ENCODE measurements at regions not wholly inside any gene's neighbourhood (a gene's known extent, or its start where the extent isn't known, plus 50 kb on each side); places are given as distances from the start of the nearest gene placed in this dataset.
"Not testable (repeated sequence)": the region's sequence is repeated elsewhere in the genome, so short reads cannot be mapped to it uniquely, and the experiment has no call there.

DNA sequence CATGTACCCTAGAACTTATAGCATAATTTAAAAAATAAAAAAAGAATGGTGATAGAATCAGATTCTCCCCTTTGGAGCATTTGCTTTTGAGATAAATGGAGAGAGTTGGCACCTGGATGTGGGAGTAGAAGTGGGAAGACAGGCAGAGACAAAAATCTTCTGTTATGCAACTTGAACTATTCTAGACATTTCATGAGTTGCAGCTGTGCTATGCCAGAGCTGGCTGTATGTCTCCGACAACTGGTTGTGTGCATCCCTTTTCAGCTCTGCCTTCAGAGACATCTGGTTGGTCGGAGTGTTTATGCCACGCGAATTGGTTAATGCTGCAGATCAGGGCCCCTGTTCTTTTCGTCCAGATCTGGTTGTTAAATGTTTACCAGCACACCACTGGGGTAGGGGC lies 161.3 kb downstream of the JRKL start:
- 87 to 93% (median 92%) methylated on average over 5 of the region's 5 CpGs for WGBS, 3 donors

DNA sequence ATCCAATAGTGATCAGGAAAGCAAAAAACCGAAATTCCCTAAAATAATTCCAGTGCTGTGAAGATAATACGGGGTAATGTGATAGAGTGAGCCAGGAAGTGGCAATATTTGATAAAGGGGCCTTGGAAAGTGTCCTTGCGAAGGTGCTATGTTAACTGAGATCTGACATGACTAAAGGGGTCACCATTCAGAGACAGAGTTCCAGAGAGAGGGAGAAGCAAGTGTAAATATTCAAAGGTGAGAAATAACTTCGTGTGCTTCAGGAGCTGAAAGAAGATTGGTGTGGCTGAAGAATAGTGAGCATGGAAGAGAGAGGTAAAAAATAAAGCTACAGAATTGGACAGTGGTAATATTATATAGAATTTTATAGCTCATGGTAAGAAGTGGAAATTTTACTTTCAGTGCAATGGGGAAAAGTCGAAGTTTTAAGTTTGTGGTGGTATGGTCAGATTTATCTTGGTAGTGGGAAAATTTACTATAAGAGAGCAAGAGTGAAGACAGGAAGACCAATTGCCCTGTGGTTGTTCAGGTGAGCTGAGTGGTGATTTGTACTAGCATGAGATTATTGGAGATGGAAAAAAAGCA lies 164.5 kb downstream of the JRKL start:
- TF ChIP-seq, protein P1, sequence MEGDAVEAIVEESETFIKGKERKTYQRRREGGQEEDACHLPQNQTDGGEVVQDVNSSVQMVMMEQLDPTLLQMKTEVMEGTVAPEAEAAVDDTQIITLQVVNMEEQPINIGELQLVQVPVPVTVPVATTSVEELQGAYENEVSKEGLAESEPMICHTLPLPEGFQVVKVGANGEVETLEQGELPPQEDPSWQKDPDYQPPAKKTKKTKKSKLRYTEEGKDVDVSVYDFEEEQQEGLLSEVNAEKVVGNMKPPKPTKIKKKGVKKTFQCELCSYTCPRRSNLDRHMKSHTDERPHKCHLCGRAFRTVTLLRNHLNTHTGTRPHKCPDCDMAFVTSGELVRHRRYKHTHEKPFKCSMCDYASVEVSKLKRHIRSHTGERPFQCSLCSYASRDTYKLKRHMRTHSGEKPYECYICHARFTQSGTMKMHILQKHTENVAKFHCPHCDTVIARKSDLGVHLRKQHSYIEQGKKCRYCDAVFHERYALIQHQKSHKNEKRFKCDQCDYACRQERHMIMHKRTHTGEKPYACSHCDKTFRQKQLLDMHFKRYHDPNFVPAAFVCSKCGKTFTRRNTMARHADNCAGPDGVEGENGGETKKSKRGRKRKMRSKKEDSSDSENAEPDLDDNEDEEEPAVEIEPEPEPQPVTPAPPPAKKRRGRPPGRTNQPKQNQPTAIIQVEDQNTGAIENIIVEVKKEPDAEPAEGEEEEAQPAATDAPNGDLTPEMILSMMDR (IDR thresholded peaks at IDR 0.05), result no peak
- TF ChIP-seq EP300 (IDR thresholded peaks at IDR 0.05), result no peak
- TF ChIP-seq POLR2A (IDR thresholded peaks at IDR 0.05), result no peak

More for the DNA sequence above, 161.3 kb downstream of the JRKL start:
- H3K4me1 ChIP-seq (ENCODE audit: insufficient read depth), result no peaks in the 10 kb centered on the region
- DNase-seq, result no peak
- H3K9me3 ChIP-seq, result no peaks in the 10 kb centered on the region
- TF ChIP-seq, protein P1 (IDR thresholded peaks at IDR 0.05), result no peak
- TF ChIP-seq POLR2A (IDR thresholded peaks at IDR 0.05), result no peak
- no peak for TF ChIP-seq EP300 (IDR thresholded peaks at IDR 0.05)
- no peak overlapping the region for H3K4me3 ChIP-seq
- intact Hi-C loops (cut with DNase I), result no loop called here
- H3K36me3 ChIP-seq, result no peaks in the 10 kb centered on the region
- no peak overlapping the region for H3K27ac ChIP-seq
- H3K27me3 ChIP-seq, result no peaks in the 10 kb centered on the region

DNA sequence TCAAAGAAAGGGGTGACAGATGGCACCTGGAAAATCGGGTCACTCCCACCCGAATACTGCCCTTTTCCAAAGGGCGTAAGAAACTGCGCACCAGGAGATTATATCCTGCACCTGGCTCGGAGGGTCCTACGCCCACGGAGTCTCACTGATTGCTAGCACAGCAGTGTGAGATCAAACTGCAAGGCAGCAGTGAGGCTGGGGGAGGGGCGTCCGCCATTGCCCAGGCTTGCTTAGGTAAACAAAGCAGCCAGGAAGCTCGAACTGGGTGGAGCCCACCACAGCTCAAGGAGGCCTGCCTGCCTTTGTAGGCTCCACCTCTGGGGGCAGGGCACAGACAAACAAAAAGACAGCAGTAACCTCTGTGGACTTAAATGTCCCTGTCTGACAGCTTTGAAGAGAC lies 166.0 kb downstream of the JRKL start:
- H3K4me1 ChIP-seq (ENCODE audit: insufficient read depth); H3K36me3 ChIP-seq; H3K9me3 ChIP-seq; DNase-seq; H3K27me3 ChIP-seq; H3K4me3 ChIP-seq; intact Hi-C loops (cut with DNase I); H3K27ac ChIP-seq: not testable (repeated sequence)
- WGBS, 3 donors, result 87 to 93% (median 90%) methylated on average over 9 to 10 of the region's 10 CpGs

More for the DNA sequence above, 164.5 kb downstream of the JRKL start:
- Histone ChIP-seq H3K4me1 (ENCODE audit: insufficient read depth) (no peaks in the 10 kb centered on the region), H3K9me3 (no peaks in the 10 kb centered on the region), H3K4me3 (no peak overlapping the region), H3K27me3 (no peaks in the 10 kb centered on the region), H3K36me3 (no peaks in the 10 kb centered on the region), H3K27ac (no peak overlapping the region)
- intact Hi-C loops (cut with DNase I), result no loop called here
- no peak for DNase-seq
- 87 to 92% (median 90%) methylated on average over 5 of the region's 5 CpGs for WGBS, 3 donors

- H3K27me3 ChIP-seq; H3K36me3 ChIP-seq; DNase-seq; H3K4me1 ChIP-seq (ENCODE audit: insufficient read depth); intact Hi-C loops (cut with DNase I); H3K27ac ChIP-seq; H3K9me3 ChIP-seq; H3K4me3 ChIP-seq: not testable (repeated sequence)
- 95 to 100% (median 99%) methylated on average over 3 of the region's 3 CpGs for WGBS, 3 donors
These were observed 170.9 kb downstream of the JRKL start for GRCh38 chr11:96560727-96561126.

DNA sequence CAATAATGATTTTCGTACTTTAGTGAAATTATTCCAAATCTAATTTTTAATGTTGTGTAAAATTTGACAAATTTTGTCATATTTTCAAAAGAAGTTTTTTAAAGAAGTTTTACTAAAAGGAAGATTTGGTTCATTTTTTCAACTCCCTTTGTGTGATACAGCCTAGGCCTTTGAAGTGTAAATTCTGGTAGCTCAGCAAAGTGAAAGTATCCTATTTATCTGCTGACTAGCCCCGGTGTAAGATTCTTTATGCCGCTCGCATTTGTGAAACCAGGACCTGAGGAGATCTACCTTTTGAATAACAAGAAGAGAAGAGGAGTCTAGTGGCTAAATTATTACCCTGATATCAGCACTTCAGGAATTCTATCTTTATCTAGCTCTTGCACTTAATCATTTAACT lies 177.4 kb downstream of the JRKL start:
- H3K27me3 ChIP-seq, result no peaks in the 10 kb centered on the region
- no peak for DNase-seq
- no peaks in the 10 kb centered on the region for H3K4me1 ChIP-seq (ENCODE audit: insufficient read depth)
- intact Hi-C loops (cut with DNase I), result no loop called here
- no peak overlapping the region for H3K27ac ChIP-seq
- H3K36me3 ChIP-seq, result no peaks in the 10 kb centered on the region
- no peak for TF ChIP-seq EP300 (IDR thresholded peaks at IDR 0.05)
- TF ChIP-seq POLR2A (IDR thresholded peaks at IDR 0.05), result no peak
- TF ChIP-seq, protein P1 (IDR thresholded peaks at IDR 0.05), result no peak
- 17 to 26% (median 17%) methylated on average over 4 of the region's 4 CpGs for WGBS, 3 donors
- no peaks in the 10 kb centered on the region for H3K9me3 ChIP-seq
- no peak overlapping the region for H3K4me3 ChIP-seq
